Liver (tissue), 7 donors: ENCODE measurements at regions not wholly inside any gene's neighbourhood (a gene's known extent, or its start where the extent isn't known, plus 50 kb on each side); places are given as distances from the start of the nearest gene placed in this dataset.

Source experiments
- DNase-seq: peaks from one replicate; pipeline ENCODE4 v3.0.0-alpha.2; 2017; ENCODE audit warnings: low spot score
- H3K27ac ChIP-seq, 2 donors: one replicate each; pipeline ENCODE4 v1.7.0; 2013; ENCODE audit warnings: inconsistent platforms in 2 of 2, low read length in 2 of 2, control low read depth in 1 of 2, low read depth in 1 of 2, mild to moderate bottlenecking in 1 of 2
- H3K27me3 ChIP-seq, 4 donors: one replicate each; pipeline versions ENCODE4 v1.6.1 to v1.7.0; 2013; ENCODE audit warnings: low read length in 3 of 4, inconsistent platforms in 1 of 4, mild to moderate bottlenecking in 1 of 4, moderate library complexity in 1 of 4; ENCODE audit not compliant: control insufficient read depth in 4 of 4, insufficient read depth in 4 of 4
- H3K36me3 ChIP-seq, 4 donors: one replicate each; pipeline versions ENCODE4 v1.6.1 to v1.7.0; 2013; ENCODE audit warnings: low read length in 3 of 4, mild to moderate bottlenecking in 3 of 4, low read depth in 1 of 4, moderate library complexity in 1 of 4; ENCODE audit not compliant: control insufficient read depth in 4 of 4, insufficient read depth in 3 of 4
- H3K4me1 ChIP-seq, 4 donors: one replicate each; pipeline versions ENCODE4 v1.6.1 to v1.7.0; 2013; ENCODE audit warnings: low read length in 3 of 4, mild to moderate bottlenecking in 3 of 4, moderate library complexity in 1 of 4; ENCODE audit not compliant: control insufficient read depth in 4 of 4, insufficient read depth in 4 of 4
- H3K4me3 ChIP-seq, 3 donors: one replicate each; pipeline versions ENCODE4 v1.6.1 to v1.7.0; 2013; ENCODE audit warnings: low read length in 3 of 3, control low read depth in 1 of 3, low read depth in 1 of 3, mild to moderate bottlenecking in 1 of 3
- H3K9ac ChIP-seq, 2 donors: one replicate each; pipeline ENCODE4 v1.7.0; 2013; ENCODE audit warnings: low read length in 2 of 2, mild to moderate bottlenecking in 2 of 2, moderate library complexity in 2 of 2, control low read depth in 1 of 2, low read depth in 1 of 2
- H3K9me3 ChIP-seq, 4 donors: one replicate each; pipeline versions ENCODE4 v1.6.1 to v1.7.0; 2013; ENCODE audit warnings: low read length in 3 of 4; ENCODE audit not compliant: control insufficient read depth in 4 of 4
- EGR1 ChIP-seq, 2 donors: IDR thresholded peaks; 2 replicates each; pipeline ENCODE4 v1.6.1; 2016 to 2018; ENCODE audit warnings: antibody characterized with exemption in 2 of 2, low read depth in 2 of 2
- FOXA1 ChIP-seq: IDR thresholded peaks from 2 replicates; pipeline ENCODE4 v1.6.1; 2016; ENCODE audit warnings: antibody characterized with exemption
- FOXA2 ChIP-seq: IDR thresholded peaks from 2 replicates; pipeline ENCODE4 v1.6.1; 2016; ENCODE audit warnings: antibody characterized with exemption
- GABPA ChIP-seq, 2 donors: IDR thresholded peaks in 1 of 2; conservative IDR thresholded peaks in 1 of 2; 2 replicates each; pipeline ENCODE4 v1.6.1; 2016; ENCODE audit warnings: antibody characterized with exemption in 2 of 2, mild to moderate bottlenecking in 1 of 2, moderate library complexity in 1 of 2
- HNF4G ChIP-seq: IDR thresholded peaks from 2 replicates; pipeline ENCODE4 v1.6.1; 2016; ENCODE audit warnings: antibody characterized with exemption
- MAX ChIP-seq: IDR thresholded peaks from 2 replicates; pipeline ENCODE4 v1.6.1; 2016; ENCODE audit warnings: antibody characterized with exemption
- NR2F2 ChIP-seq: IDR thresholded peaks from 2 replicates; pipeline ENCODE4 v1.6.1; 2016; ENCODE audit warnings: antibody characterized with exemption
- RAD21 ChIP-seq, 2 donors: IDR thresholded peaks; 2 replicates each; pipeline ENCODE4 v1.6.1; 2016; ENCODE audit warnings: antibody characterized with exemption in 2 of 2, mild to moderate bottlenecking in 2 of 2
- REST ChIP-seq: IDR thresholded peaks from 2 replicates; pipeline ENCODE4 v1.6.1; 2016; ENCODE audit warnings: antibody characterized with exemption, mild to moderate bottlenecking
- RXRA ChIP-seq, 2 donors: IDR thresholded peaks; 2 replicates each; pipeline ENCODE4 v1.6.1; 2017 to 2018; ENCODE audit warnings: antibody characterized with exemption in 2 of 2, mild to moderate bottlenecking in 1 of 2
- SP1 ChIP-seq: IDR thresholded peaks from 2 replicates; pipeline ENCODE4 v1.6.1; 2018; ENCODE audit warnings: antibody characterized with exemption, mild to moderate bottlenecking
- TAF1 ChIP-seq: conservative IDR thresholded peaks from 2 replicates; pipeline ENCODE4 v1.6.1; 2016; ENCODE audit warnings: antibody characterized with exemption, mild to moderate bottlenecking
- ZBTB33 ChIP-seq: IDR thresholded peaks from 2 replicates; pipeline ENCODE4 v1.6.1; 2016; ENCODE audit warnings: antibody characterized with exemption
- WGBS: extraction: QIAGEN DNeasy Blood & Tissue Kit; methylation state at CpG from one replicate; pipeline ENCODE4 v1.1.7; 2013; 5-methylcytosine and 5-hydroxymethylcytosine counted together
- TF ChIP-seq, protein P1 (sequence below): IDR thresholded peaks from 2 replicates; pipeline ENCODE4 v1.6.1; 2016; ENCODE audit warnings: antibody characterized with exemption
- donor health status: healthy.
- donor health status: healthy.
- donor health status: healthy.
- donor health status: healthy.

- TF ChIP-seq SP1 (no peak), ZBTB33 (no peak)
Observed at GRCh38 chr1:166383137-166383536, 216.3 kb upstream of the FAM78B start (continued).

GRCh38 chr1:166383635-166384346, 217.0 kb upstream of the FAM78B start:
- Histone ChIP-seq H3K36me3 (no peaks in the 10 kb centered on the region), H3K4me1 (no peaks in the 10 kb centered on the region), H3K27me3 (no peaks in the 10 kb centered on the region), H3K9me3 (no peaks in the 10 kb centered on the region), H3K9ac (no peak overlapping the region), H3K27ac (no peak overlapping the region), H3K4me3 (no peak overlapping the region)
- DNase-seq: no peak
- 68% methylated on average over 9 of the region's 9 CpGs for WGBS
- TF ChIP-seq REST (no peak), FOXA1 (no peak), GABPA (IDR thresholded peaks at IDR 0.05 in 1 of 2, conservative IDR thresholded peaks at IDR 0.05 in 1 of 2) (no peak), NR2F2 (no peak), HNF4G (no peak), RAD21 (IDR thresholded peaks at IDR 0.05) (no peak), RXRA (IDR thresholded peaks at IDR 0.05) (no peak), FOXA2 (no peak), ZBTB33 (no peak), EGR1 (IDR thresholded peaks at IDR 0.05; ENCODE audit: low read depth in 2 of 2) (no peak), TAF1 (no peak), SP1 (no peak), MAX (no peak)
- TF ChIP-seq, protein P1, sequence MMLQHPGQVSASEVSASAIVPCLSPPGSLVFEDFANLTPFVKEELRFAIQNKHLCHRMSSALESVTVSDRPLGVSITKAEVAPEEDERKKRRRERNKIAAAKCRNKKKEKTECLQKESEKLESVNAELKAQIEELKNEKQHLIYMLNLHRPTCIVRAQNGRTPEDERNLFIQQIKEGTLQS: no peak
